ENCODE measurements at regions not wholly inside any gene's neighbourhood (a gene's known extent, or its start where the extent isn't known, plus 50 kb on each side); places are given as distances from the start of the nearest gene placed in this dataset.

- in situ Hi-C loops (cut with MboI; ENCODE audit: low sequenced_read_pairs), result no loop called here
Measured at GRCh38 chr5:56522169-56522568, 289.0 kb upstream of the ANKRD55 start.

- in situ Hi-C loops (cut with MboI; ENCODE audit: low sequenced_read_pairs), result no loop called here
Measured at GRCh38 chr5:56520986-56521730, 288.0 kb upstream of the ANKRD55 start.

GRCh38 chr5:56518820-56519219 lies 285.7 kb upstream of the ANKRD55 start:
- in situ Hi-C loops (cut with MboI; ENCODE audit: low sequenced_read_pairs), result no loop called here

GRCh38 chr5:56517011-56517416 lies 283.9 kb upstream of the ANKRD55 start:
- in situ Hi-C loops (cut with MboI; ENCODE audit: low sequenced_read_pairs), result no loop called here

- in situ Hi-C loops (cut with MboI; ENCODE audit: low sequenced_read_pairs), result no loop called here
Measured at GRCh38 chr5:56516441-56516840, 283.3 kb upstream of the ANKRD55 start.

- in situ Hi-C loops (cut with MboI; ENCODE audit: low sequenced_read_pairs), result no loop called here
Measured at GRCh38 chr5:56516035-56516434, 282.9 kb upstream of the ANKRD55 start.

- in situ Hi-C loops (cut with MboI; ENCODE audit: low sequenced_read_pairs), result no loop called here
Measured at GRCh38 chr5:56515011-56515410, 281.9 kb upstream of the ANKRD55 start.

- in situ Hi-C loops (cut with MboI; ENCODE audit: low sequenced_read_pairs), result no loop called here
Measured at GRCh38 chr5:56514245-56514644, 281.1 kb upstream of the ANKRD55 start.

GRCh38 chr5:56513141-56513540 lies 280.0 kb upstream of the ANKRD55 start:
- in situ Hi-C loops (cut with MboI; ENCODE audit: low sequenced_read_pairs), result no loop called here

GRCh38 chr5:56512313-56512996 lies 279.3 kb upstream of the ANKRD55 start:
- in situ Hi-C loops (cut with MboI; ENCODE audit: low sequenced_read_pairs), result no loop called here

GRCh38 chr5:56511326-56511841 lies 278.3 kb upstream of the ANKRD55 start:
- in situ Hi-C loops (cut with MboI; ENCODE audit: low sequenced_read_pairs), result no loop called here

- in situ Hi-C loops (cut with MboI; ENCODE audit: low sequenced_read_pairs), result no loop called here
Measured at GRCh38 chr5:56508249-56508648, 275.1 kb upstream of the ANKRD55 start.

GRCh38 chr5:56507351-56507930 lies 274.3 kb upstream of the ANKRD55 start:
- in situ Hi-C loops (cut with MboI; ENCODE audit: low sequenced_read_pairs), result no loop called here

- in situ Hi-C loops (cut with MboI; ENCODE audit: low sequenced_read_pairs), result no loop called here
Measured at GRCh38 chr5:56506211-56506965, 273.3 kb upstream of the ANKRD55 start.

GRCh38 chr5:56503929-56504328 lies 270.8 kb upstream of the ANKRD55 start:
- in situ Hi-C loops (cut with MboI; ENCODE audit: low sequenced_read_pairs), result no loop called here

- in situ Hi-C loops (cut with MboI; ENCODE audit: low sequenced_read_pairs), result no loop called here
Measured at GRCh38 chr5:56501781-56502557, 268.8 kb upstream of the ANKRD55 start.

GRCh38 chr5:56499901-56500300 lies 266.8 kb upstream of the ANKRD55 start:
- in situ Hi-C loops (cut with MboI; ENCODE audit: low sequenced_read_pairs), result no loop called here

- in situ Hi-C loops (cut with MboI; ENCODE audit: low sequenced_read_pairs), result no loop called here
Measured at GRCh38 chr5:56499491-56499890, 266.4 kb upstream of the ANKRD55 start.

GRCh38 chr5:56498759-56499395 lies 265.7 kb upstream of the ANKRD55 start:
- in situ Hi-C loops (cut with MboI; ENCODE audit: low sequenced_read_pairs), result no loop called here

- in situ Hi-C loops (cut with MboI; ENCODE audit: low sequenced_read_pairs), result no loop called here
Measured at GRCh38 chr5:56496581-56497063, 263.5 kb upstream of the ANKRD55 start.

All from HL-60/S4 treated with phorbol 12-myristate 13-acetate at 8.2 ng/mL for 4 days and 3 days (cell line).